SH-SY5Y (cell line): ENCODE measurements at regions not wholly inside any gene's neighbourhood (a gene's known extent, or its start where the extent isn't known, plus 50 kb on each side); places are given as distances from the start of the nearest gene placed in this dataset.

Source experiments
- GATA2 ChIP-seq: IDR thresholded peaks from 2 replicates; pipeline ENCODE4 v1.6.1; 2011; ENCODE audit warnings: mild to moderate bottlenecking, low read depth, low read length
- GATA3 ChIP-seq: IDR thresholded peaks from 2 replicates; pipeline ENCODE4 v1.6.1; 2011; ENCODE audit warnings: low read depth, mild to moderate bottlenecking, low read length, moderate library complexity

DNA sequence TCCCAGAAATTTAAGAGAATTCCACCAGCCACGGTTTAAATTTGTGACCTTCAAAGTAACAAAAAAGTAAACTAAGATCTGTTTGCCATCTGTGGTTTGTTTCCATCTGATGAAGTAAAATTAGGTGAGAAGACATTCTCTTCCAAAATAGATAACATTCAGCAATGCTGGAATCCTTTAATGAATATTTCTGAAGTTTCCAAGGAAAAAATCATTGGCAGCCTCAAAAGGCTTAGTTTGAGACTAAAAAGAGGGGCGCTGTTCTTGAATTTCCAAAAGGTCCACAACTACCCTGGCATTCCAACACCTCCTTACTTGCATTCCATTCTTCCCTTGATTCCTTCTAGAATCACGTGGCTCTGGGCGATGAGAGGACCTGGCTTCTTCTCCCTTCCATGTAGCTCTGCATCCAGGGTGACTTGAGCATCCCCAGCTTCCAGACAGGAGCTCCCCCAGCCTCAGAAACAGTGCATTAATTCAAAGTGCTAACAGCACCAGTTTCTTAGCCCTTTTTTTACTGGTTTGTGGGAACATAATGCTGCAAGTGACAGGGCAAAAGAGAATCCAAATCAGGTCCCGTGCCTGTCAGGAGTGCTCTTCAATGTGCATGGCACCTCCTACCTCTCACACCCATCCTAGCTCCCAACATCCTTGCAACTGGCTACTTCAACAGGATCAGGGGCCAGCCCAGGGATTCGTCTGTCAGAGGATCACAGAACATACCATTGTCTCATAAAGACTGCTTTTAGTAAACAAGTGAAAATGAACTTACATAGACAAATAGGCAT, 191.5 kb upstream of the S1PR3 start:
- no peak for TF ChIP-seq GATA2
- TF ChIP-seq GATA3 = no peak
